GM12865 (cell line): ENCODE measurements at regions not wholly inside any gene's neighbourhood (a gene's known extent, or its start where the extent isn't known, plus 50 kb on each side); places are given as distances from the start of the nearest gene placed in this dataset.
A peak's percentile ranks its signal among the peaks of the same experiment; 100 is the strongest.

Experiments
- DNase-seq: peaks from one replicate; pipeline ENCODE4 v3.0.0; 2010; ENCODE audit warnings: low read depth
- H3K4me3 ChIP-seq: 2 replicates; pipeline ENCODE4 v1.5.1; 2011; ENCODE audit warnings: mild to moderate bottlenecking, low read depth, low read length, control low read depth
- CTCF ChIP-seq: IDR thresholded peaks from 2 replicates; pipeline ENCODE4 v1.5.1; 2011; ENCODE audit warnings: low read length, control low read depth, low read depth, inconsistent platforms; ENCODE audit not compliant: insufficient read depth; ENCODE audit errors: missing control alignments

GRCh38 chr6:54681267-54681666 is 165.3 kb upstream of the FAM83B start:
- 0 out of 2 replicates have a peak overlapping the region, but pooled peaks have one; percentile 23 for H3K4me3 ChIP-seq
- DNase-seq: no peak
- no peak for TF ChIP-seq CTCF

GRCh38 chr6:54681987-54682386 is 164.6 kb upstream of the FAM83B start:
- DNase-seq: no peak
- no peak for TF ChIP-seq CTCF
- H3K4me3 ChIP-seq: no peak overlapping the region

- no peak overlapping the region for H3K4me3 ChIP-seq
- TF ChIP-seq CTCF: no peak
- no peak for DNase-seq
Observed at GRCh38 chr6:54689620-54690019, 157.0 kb upstream of the FAM83B start.

GRCh38 chr6:54690596-54690995 is 156.0 kb upstream of the FAM83B start:
- no peak overlapping the region for H3K4me3 ChIP-seq
- TF ChIP-seq CTCF: no peak
- DNase-seq: no peak

GRCh38 chr6:54694928-54695532 is 151.5 kb upstream of the FAM83B start:
- no peak for TF ChIP-seq CTCF
- no peak overlapping the region for H3K4me3 ChIP-seq
- no peak for DNase-seq

- no peak overlapping the region for H3K4me3 ChIP-seq
- no peak for TF ChIP-seq CTCF
- no peak for DNase-seq
Observed at GRCh38 chr6:54695815-54696214, 150.8 kb upstream of the FAM83B start.

GRCh38 chr6:54697424-54697823 is 149.1 kb upstream of the FAM83B start:
- DNase-seq: peak; percentile 10
- no peak overlapping the region for H3K4me3 ChIP-seq
- no peak for TF ChIP-seq CTCF
